ENCODE measurements at regions not wholly inside any gene's neighbourhood (a gene's known extent, or its start where the extent isn't known, plus 50 kb on each side); places are given as distances from the start of the nearest gene placed in this dataset.

- Histone ChIP-seq H3K36me3 (ENCODE audit: control insufficient read depth in 2 of 2, extremely low read depth in 1 of 2, insufficient read depth in 2 of 2, low read length in 2 of 2) (no peaks in the 10 kb centered on the region), H3K4me2 (ENCODE audit: insufficient read depth, low read length) (no peak overlapping the region), H3K27ac (ENCODE audit: insufficient read depth, low read depth, low read length) (no peak overlapping the region), H3K79me2 (ENCODE audit: control insufficient read depth, insufficient read depth, low read length) (no peaks in the 10 kb centered on the region), H4K20me1 (replicated peaks; ENCODE audit: control insufficient read depth, extremely low read depth, insufficient read depth, low read length) (no peaks in the 10 kb centered on the region), H3K27me3 (ENCODE audit: control insufficient read depth in 2 of 2, insufficient read depth in 2 of 2, low read length in 2 of 2) (no peaks in the 10 kb centered on the region), H3K9me1 (replicated peaks; ENCODE audit: control insufficient read depth, extremely low read depth, insufficient read depth, low read length) (no peaks in the 10 kb centered on the region), H3K9me3 (replicated peaks; ENCODE audit: control insufficient read depth, insufficient read depth, low read length) (no peaks in the 10 kb centered on the region), H3K9ac (replicated peaks; ENCODE audit: extremely low read depth, insufficient read depth, low read length) (no peak overlapping the region), H3K4me1 (ENCODE audit: control insufficient read depth, extremely low read depth, insufficient read depth, low read length) (no peaks in the 10 kb centered on the region), H3K4me3 (replicated peaks in 1 of 3; ENCODE audit: insufficient read depth in 1 of 3, low read depth in 1 of 3, low read length in 3 of 3) (no peak overlapping the region), H2AFZ (ENCODE audit: low read depth, low read length) (no peak overlapping the region)
- POLR2A ChIA-PET: no interaction called here
- CTCF ChIA-PET: interaction anchor here (1.0 to 1.8 kb wide), 4 partner anchors 9 to 247 kb away, joined by 3 to 6 read pairs (median 3); partner anchors contain the start of gene KCNJ2
- dilution Hi-C loops (cut with MboI; ENCODE audit: extremely low pct_ligation_motif_present, low sequenced_read_pairs) (no loop called here), intact Hi-C loops (cut with micrococcal nuclease) (loop anchor here (5.0 kb wide), 2 partner anchors 57 to 247 kb away; no protein-coding TSS in a partner anchor)
- no peak for FAIRE-seq
- TF ChIP-seq POLR2AphosphoS5 (IDR thresholded peaks at IDR 0.05; ENCODE audit: insufficient read depth, low read depth, low read length) (no peak), CTCF (IDR thresholded peaks at IDR 0.05; ENCODE audit: extremely low read depth in 1 of 2, insufficient read depth in 1 of 2, low read depth in 1 of 2, low read length in 2 of 2) (no peak), POLR2A (IDR thresholded peaks at IDR 0.05; ENCODE audit: low read depth, low read length) (no peak), MAX (IDR thresholded peaks at IDR 0.05; ENCODE audit: insufficient read depth, insufficient read length) (no peak), MYC (IDR thresholded peaks at IDR 0.05; ENCODE audit: low read depth, low read length) (no peak), FOS (IDR thresholded peaks at IDR 0.05; ENCODE audit: borderline replicate concordance, insufficient read depth, low read length) (no peak), JUN (IDR thresholded peaks at IDR 0.05; ENCODE audit: borderline replicate concordance, insufficient read depth, insufficient read length, low read depth) (no peak), EZH2 (IDR thresholded peaks at IDR 0.05; ENCODE audit: borderline replicate concordance, low read depth, low read length, severe bottlenecking) (no peak), GATA2 (IDR thresholded peaks at IDR 0.05; ENCODE audit: insufficient read depth, insufficient read length, low read depth, low read length) (no peak)
- no TSS peak for BruUV-seq (replicated peaks)
- no peak for DNase-seq (ENCODE audit: low read depth, low spot score)
Observed at GRCh38 chr17:70375406-70375805, 206.1 kb downstream of the KCNJ2 start.

All from endothelial cell of umbilical vein (primary cell).